GM18499 (cell line): ENCODE measurements at regions not wholly inside any gene's neighbourhood (a gene's known extent, or its start where the extent isn't known, plus 50 kb on each side); places are given as distances from the start of the nearest gene placed in this dataset.

ENCODE experiments used
- ATAC-seq: cut with Tn5 transposase; IDR thresholded peaks from one replicate; pipeline ENCODE4 v1.9.1; 2021; ENCODE audit warnings: moderate number of reproducible peaks; ENCODE audit not compliant: insufficient read depth, unreplicated experiment

DNA sequence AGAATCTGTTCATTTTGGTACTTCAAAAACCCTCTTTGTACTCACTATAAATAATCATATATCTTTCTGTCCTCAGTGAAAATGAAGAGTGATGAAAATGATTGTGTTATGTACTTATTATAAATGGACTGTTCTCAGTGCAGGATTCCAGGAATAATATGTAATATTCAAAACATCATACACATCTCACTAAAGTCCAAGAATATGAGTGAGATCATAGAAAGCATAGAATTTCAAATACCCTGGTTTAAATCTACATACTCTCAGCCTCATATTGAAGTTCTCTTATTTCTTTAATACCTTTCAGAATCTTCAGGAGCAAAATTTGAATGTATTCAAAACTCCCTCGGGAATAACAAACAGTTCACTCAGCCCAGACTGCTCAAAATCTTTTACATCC lies 868.0 kb downstream of the SLITRK6 start:
- ATAC-seq, result no peak

GRCh38 chr13:84927442-84928169 lies 871.6 kb downstream of the SLITRK6 start:
- ATAC-seq, result no peak

DNA sequence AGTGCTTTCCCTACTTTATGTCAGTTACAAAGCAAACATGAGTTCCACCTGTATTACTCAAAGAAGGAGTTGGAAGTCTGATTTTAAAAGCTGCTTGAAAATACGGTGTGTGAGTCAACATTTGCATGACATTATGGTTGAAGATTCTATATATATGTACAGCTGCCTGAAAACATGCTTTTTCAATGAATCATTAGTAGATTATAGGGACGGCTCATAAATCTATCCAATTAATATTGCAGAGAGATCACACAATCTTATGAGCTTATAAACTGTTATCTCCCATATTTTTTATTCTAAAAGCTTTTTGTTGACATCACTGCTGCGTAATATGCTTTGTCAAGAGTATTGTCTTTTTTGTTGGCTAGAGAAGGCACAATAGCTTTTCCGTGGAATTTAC lies 873.8 kb downstream of the SLITRK6 start:
- no peak for ATAC-seq

- ATAC-seq, result no peak
These were observed 875.4 kb downstream of the SLITRK6 start for GRCh38 chr13:84923831-84924230.

DNA sequence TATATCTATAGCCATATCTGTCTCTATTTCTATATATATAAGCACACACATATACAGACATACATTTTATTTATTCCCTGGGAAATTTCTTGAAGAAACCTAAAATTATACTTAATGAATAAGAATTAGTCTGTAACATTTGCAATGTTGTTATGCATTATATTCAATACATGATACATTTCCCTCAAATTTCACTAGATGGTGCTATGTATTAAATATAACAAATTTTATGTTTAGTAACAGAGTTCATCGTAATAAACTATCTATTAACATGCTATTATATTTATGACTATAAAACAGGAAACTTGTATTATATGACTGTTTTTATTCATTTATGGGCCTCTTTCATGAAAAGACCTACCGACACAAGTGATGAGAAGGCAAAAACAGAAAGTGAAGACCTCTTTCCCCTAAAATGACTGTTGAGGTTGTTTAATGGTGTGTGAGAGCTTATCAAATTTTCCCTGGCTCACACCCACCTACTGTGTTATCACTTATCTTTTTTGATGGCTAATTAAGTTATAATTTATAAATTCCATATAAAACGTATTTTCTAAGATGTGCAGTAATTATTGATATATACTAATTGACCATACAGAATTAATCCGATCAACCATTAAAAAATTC lies 881.9 kb downstream of the SLITRK6 start:
- no peak for ATAC-seq

DNA sequence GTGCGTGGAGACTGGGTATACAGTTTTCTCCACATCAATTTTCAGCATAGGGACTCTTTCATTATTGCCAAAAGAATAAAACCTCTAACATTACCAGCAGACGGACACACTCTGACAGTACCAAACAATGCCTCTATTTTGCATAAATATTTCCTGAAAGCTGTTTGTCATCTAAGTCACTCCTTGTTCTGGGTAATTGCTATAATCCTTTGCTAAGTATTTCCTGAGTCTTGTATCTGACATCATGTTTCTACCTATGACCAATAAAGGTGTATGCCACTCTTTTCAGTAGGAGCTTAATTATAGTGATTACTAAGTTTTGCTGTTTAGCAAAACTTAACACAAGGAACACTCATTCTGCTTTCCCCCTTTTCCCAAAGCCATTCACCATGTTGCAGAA lies 886.5 kb downstream of the SLITRK6 start:
- ATAC-seq, result no peak

- ATAC-seq, result no peak
These were observed 888.8 kb downstream of the SLITRK6 start for GRCh38 chr13:84910423-84910822.

GRCh38 chr13:84903391-84903790 lies 895.8 kb downstream of the SLITRK6 start:
- no peak for ATAC-seq

DNA sequence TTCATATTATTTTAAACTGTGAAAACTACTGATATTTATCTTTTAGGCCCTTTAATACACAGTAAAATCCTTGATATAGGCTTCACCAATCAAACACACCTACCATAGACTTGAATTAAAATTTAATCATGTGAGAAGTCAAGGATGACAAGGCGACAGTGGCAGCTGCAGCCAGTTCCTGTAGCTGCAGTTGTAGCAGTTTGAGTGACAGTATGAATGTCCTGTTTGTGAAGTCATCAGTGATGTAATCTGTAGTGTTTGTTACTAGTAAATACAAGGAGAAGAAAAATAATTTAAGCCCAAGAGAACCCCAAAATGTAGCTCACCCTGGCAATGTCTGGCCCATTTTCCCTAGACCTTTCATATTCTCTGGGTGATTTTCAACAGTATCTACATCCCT lies 897.0 kb downstream of the SLITRK6 start:
- ATAC-seq, result no peak

DNA sequence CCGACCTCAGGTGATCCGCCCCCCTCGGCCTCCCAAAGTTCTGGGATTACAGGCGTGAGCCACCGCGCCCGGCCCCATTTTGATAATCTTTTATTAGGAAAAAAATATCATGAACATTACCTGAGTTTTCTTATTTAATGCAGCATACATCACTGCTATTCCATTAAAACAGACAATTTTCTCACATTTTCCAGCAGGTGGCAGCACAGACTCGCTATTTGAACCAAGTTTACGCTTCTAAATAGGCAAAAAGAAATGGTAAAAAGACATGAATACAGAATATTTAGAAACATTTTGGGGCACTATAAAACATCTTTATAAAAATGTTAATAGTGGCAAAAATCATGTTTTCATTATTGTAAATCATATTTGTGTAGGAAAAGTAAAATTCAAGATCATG lies 903.1 kb downstream of the SLITRK6 start:
- peak; percentile 79 for ATAC-seq

DNA sequence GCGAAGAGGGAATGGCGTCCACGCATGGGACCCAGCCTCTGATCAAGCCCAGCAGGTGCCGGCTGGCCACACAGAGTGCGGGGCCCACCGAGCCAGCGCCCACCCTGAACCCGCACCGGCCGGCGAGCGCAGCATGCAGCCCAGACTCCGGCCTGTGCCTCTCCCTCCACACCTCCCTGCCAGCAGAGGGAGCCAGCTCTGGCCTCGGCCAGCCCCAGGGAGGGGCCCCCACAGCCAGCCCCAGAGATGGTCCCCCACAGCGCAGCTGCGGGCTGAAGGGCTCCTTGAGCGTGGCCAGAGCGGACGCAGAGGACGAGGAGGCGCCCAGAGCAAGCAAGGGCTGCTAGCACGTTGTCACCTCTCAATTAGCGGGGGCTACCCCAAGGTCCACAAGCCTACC lies 904.5 kb downstream of the SLITRK6 start:
- ATAC-seq, result no peak

GRCh38 chr13:84885868-84886267 lies 913.4 kb downstream of the SLITRK6 start:
- no peak for ATAC-seq

DNA sequence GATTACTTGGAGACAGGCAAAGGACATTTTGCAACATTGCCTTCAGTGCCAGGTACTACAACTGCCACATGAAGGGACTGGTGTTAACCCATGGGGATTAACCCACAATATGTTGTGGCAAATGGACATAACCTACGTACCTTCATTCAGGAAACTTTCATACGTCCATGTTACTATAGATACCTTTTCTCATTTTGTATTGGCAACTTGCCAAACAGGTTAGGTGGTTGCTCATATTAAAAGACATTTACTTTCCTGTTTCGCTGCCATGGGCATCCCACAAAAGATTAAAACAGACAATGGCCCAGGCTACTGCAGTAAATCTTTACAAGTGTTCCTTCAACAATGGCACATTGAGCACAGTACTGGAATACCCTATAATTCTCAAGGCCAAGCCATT lies 925.3 kb downstream of the SLITRK6 start:
- no peak for ATAC-seq

DNA sequence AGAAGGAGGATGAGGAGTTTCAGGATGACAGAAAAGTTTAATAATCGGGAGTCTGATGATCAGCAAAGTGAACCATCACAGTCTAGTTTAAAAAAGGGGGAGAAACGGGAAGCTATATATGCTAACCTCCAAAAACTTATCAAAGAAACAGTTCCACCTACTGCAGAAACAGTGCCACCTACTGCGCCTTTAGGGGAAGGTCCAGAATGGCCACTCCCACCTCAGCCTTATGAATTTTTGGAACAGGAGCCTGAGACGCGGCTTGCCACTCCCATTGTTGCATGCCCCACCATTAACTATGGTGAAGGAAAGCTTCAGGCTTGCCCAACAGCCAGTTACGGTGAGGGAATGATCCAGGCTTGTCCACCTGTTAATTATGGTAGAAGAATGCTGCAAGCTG lies 929.0 kb downstream of the SLITRK6 start:
- no peak for ATAC-seq

- ATAC-seq, result no peak
These were observed 932.0 kb downstream of the SLITRK6 start for GRCh38 chr13:84867246-84867645.

DNA sequence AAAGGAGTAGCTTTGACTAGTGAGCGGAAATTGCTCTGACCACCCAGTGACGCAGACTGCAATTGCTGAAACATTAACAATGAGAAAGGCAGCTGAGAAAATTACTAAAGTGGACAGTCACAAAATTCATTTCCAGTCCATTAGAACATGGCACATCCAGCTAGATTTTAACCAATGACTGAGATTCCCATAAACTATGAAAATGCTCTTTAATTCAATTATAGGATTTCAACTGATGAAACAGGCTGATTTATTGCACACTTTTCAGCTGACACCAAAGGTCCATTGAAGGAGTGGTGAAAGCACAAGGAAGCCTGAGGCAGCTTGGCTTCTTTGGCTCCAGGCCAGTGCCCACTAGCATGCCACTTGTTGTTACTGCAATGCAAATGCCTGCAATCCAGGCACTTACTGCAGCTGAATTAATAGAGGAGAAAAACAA lies 933.4 kb downstream of the SLITRK6 start:
- ATAC-seq, result no peak

DNA sequence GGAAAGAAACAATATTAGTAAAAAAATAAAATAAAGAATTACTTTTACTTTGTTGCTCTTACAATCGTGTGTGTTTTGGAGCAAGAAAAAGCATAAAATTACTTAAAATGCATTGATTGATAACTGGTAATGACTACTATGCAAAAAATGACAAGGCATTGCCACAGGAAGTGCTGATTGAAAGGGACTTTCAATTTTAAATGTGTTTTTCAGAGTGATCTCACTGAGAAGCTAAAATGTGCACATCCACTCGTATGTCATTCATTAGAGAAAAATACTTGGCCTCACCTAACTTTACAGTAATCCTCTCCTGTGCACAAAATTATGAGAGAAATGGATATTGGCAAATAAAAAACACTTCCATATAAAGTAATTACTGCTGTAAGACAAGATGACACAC lies 934.9 kb downstream of the SLITRK6 start:
- ATAC-seq, result no peak

DNA sequence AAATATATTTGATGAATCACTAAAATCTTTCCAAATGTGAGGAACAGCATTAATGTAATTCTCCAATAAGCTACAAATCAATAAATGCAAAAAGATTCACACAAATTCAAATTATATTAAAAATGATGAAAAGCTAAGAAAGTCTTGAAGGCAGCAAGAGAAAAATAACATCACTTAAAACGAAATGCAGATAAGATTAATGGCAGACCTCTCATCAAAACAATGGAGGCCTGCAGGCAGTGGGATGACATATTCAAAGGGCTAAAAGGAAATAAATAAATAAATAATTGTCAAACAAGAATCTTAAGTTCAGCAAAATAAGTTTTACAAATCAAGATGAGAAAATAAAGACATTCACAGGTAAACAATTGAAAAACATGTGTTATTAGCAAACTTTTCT lies 952.1 kb downstream of the SLITRK6 start:
- no peak for ATAC-seq

DNA sequence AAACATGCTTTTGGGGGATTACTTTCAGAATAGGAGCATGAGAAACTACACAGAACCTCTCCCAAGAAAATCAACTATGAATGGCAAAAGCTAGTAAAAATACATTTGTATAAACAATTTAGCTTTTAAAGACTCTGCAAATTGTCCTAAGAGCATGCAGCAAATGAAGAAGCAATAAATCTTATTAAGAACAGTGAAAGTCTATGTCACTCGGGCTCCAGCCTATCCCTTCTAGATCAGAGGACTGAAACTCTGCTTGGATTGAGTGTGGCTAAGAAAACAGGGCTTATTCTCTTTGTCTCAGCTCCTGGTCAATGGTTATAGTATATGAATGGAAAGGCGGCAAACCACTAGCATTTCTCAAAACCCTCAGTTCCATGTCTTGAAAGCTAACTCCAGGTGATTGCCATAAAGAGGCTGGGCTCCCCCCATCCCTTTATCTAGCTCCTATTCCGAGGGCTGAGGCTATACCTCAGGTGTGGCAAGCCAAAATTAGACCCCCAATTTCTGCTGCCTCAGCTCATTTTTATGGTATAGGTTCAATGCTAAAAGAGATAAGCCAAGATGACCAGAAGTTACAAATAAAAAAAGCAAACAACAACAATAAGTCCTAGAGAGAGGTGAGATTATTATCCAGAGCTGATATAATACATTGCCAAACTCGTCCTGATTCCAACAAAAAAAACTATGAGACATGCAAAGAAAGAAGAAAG lies 953.2 kb downstream of the SLITRK6 start:
- no peak for ATAC-seq

GRCh38 chr13:84844473-84844872 lies 954.7 kb downstream of the SLITRK6 start:
- ATAC-seq, result no peak

DNA sequence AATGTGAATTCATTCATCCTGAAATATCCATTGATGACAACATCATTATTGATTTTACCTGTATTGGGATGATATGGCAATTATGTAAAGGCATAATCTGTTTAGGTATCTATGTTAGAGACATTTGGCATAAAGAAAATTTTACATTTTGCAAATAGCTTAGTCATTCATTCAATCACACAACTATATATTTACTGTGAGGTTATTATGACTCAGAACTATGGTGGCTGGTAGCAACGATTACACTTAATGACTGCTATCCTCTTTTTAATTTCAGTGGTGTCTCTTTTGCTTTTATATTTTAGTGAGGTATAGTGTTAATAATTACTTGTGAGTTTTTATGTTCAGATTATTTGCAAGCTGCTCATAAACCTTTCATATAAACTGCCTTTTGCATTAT lies 955.9 kb downstream of the SLITRK6 start:
- ATAC-seq, result no peak

DNA sequence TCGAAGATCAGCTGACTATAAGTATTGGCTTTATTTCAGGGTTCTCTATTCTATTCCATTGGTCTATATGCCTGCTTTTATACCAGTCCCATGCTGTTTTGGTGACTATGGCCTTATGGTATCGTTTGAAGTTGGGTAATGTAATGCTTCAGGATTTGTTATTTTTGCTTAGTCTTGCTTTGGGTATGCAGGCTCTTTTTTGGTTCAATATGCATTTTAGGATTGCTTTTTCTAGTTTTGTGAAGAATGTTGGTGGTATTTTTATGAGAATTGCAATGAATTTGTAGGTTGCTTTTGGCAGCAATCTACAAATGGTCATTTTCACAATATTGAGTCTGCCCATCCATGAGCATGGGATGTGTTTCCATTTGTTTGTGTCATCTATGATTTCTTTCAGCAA lies 951.9 kb upstream of the SLITRK1 start:
- ATAC-seq, result no peak
